ENCODE measurements at regions not wholly inside any gene's neighbourhood (a gene's known extent, or its start where the extent isn't known, plus 50 kb on each side); places are given as distances from the start of the nearest gene placed in this dataset.

DNA sequence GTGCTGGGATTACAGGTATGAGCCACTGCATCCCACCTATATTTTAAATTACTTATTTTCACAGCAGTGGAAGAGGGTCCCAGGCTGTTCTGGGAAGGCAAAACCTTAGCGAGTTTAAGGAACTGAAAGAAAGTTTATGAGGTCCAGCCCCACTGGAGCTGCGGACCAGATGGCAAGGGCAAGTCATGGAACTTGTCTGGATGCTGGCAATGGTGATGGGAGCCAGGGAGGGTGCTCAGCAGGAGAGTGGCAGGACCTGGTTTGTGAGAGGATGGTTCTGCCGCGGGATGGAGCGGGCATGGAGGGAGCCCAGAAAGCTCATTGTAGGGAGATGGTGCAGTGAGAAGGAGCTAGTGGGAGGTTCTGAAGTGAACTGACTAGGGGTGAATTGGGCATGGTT, 50.6 kb upstream of the SLC45A1 start:
- Histone ChIP-seq H3K27me3 (no peaks in the 10 kb centered on the region), H3K4me1 (peaks cover 0 to 28% (median 0%) of the 10 kb centered on the region in 3 donors), H3K36me3 (no peaks in the 10 kb centered on the region), H3K27ac (peak overlapping the region; percentile 82 to 97 (median 86)), H3K9me3 (no peaks in the 10 kb centered on the region), H3K4me3 (no peak overlapping the region)
- TF ChIP-seq POLR2A (IDR thresholded peaks at IDR 0.05) = no peak
- no peak for TF ChIP-seq POLR2AphosphoS5 (IDR thresholded peaks at IDR 0.05)
- TF ChIP-seq EP300 (IDR thresholded peaks at IDR 0.05) = no peak
- TF ChIP-seq, protein P1, sequence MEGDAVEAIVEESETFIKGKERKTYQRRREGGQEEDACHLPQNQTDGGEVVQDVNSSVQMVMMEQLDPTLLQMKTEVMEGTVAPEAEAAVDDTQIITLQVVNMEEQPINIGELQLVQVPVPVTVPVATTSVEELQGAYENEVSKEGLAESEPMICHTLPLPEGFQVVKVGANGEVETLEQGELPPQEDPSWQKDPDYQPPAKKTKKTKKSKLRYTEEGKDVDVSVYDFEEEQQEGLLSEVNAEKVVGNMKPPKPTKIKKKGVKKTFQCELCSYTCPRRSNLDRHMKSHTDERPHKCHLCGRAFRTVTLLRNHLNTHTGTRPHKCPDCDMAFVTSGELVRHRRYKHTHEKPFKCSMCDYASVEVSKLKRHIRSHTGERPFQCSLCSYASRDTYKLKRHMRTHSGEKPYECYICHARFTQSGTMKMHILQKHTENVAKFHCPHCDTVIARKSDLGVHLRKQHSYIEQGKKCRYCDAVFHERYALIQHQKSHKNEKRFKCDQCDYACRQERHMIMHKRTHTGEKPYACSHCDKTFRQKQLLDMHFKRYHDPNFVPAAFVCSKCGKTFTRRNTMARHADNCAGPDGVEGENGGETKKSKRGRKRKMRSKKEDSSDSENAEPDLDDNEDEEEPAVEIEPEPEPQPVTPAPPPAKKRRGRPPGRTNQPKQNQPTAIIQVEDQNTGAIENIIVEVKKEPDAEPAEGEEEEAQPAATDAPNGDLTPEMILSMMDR (IDR thresholded peaks at IDR 0.05) = no peak
- no peak for ATAC-seq
- WGBS, 2 donors (ENCODE audit: low coverage in 1 of 2) = 57 to 58% methylated on average over 4 to 5 of the region's 5 CpGs

DNA sequence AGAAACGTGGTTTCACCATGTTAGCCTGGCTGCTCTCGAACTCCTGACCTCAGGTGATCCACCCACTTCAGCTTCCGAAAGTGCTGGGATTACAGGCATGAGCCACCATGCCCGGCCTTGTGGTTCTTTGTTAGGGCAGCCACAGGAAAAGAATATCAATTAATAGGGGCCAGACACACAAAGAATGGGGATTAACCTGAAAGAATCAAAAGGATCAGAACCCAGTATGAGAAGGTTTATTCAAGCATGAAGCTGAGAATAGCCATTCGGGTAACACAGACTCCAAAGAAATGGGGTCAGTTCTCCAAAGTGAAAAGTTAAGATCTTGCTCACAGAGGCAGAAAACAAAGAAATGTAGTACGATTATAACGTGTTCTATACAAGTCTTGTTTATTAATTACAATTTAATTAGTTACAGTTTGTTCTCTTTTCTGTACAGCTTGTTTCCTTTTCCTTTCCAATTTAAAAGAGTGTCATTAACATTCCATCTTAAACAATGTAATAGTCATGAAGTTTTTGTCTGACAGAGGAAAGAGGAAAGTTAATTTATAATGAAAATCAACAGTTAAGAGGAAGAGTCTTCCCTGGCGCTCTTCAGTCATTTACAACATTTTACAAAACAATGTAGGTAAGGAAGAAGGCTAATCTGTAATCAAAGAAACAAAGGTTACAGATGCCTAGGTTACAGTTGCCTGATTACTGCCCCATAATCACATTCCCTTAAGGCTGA, 51.3 kb upstream of the SLC45A1 start:
- no peak overlapping the region for H3K4me3 ChIP-seq
- H3K27ac ChIP-seq = peak overlapping the region; percentile 82 to 97 (median 86)
- TF ChIP-seq POLR2A (IDR thresholded peaks at IDR 0.05) (no peak), POLR2AphosphoS5 (IDR thresholded peaks at IDR 0.05) (peak; percentile 52)
- 16 to 52% methylated on average over 4 to 7 of the region's 8 CpGs for WGBS, 2 donors (ENCODE audit: low coverage in 1 of 2)
- no peaks in the 10 kb centered on the region for H3K27me3 ChIP-seq
- H3K4me1 ChIP-seq = peaks cover 0 to 28% (median 0%) of the 10 kb centered on the region in 3 donors
- ATAC-seq = peak; percentile 81
- no peaks in the 10 kb centered on the region for H3K9me3 ChIP-seq
- H3K36me3 ChIP-seq = no peaks in the 10 kb centered on the region

DNA sequence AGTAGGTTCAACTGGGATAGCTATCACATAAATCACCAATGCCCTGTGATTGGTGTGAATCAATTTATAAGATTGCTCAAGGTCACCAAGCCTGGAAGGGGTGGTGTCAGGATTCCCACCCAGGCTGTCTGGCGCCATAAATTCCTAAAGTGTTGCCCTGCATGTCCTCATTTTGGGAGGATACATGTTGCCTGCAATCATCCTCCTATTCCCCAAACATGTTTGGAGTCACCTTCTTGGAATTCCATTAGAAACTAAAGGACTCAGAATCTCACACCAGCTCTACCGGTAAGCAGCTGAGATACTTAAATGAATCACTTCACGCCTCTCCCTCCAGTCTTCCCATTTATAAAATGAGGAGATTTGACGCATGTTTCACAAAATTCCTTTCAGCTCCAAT, 54.1 kb upstream of the SLC45A1 start:
- ATAC-seq = no peak
- no peaks in the 10 kb centered on the region for H3K9me3 ChIP-seq
- 100% methylated on average over 2 to 4 of the region's 4 CpGs for WGBS, 2 donors (ENCODE audit: low coverage in 1 of 2)
- no peak overlapping the region for H3K4me3 ChIP-seq
- no peak overlapping the region for H3K27ac ChIP-seq
- TF ChIP-seq POLR2AphosphoS5 (IDR thresholded peaks at IDR 0.05) (no peak), POLR2A (IDR thresholded peaks at IDR 0.05) (no peak), EP300 (IDR thresholded peaks at IDR 0.05) (no peak)
- TF ChIP-seq, protein P1 (IDR thresholded peaks at IDR 0.05) = no peak
- no peaks in the 10 kb centered on the region for H3K36me3 ChIP-seq
- peaks cover 0 to 50% (median 5%) of the 10 kb centered on the region in 3 donors for H3K4me1 ChIP-seq
- H3K27me3 ChIP-seq = no peaks in the 10 kb centered on the region

DNA sequence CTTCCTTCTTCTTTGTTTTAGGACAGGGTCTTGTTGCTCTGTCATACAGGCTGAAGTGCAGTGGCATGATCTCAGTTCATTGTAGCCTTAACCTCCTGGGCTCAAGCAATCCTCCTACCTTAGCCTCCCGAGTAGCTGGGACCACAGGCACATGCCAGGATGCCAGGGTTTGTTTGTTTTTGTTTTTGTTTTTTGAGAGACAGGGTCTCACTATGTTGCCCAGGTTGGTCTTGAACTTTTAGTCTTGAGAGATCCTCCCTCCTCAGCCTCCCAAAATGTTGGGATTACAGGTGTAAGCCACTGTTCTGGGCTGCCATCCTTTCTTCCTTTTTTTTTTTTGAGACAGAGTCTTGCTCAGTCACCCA, 56.5 kb upstream of the SLC45A1 start:
- H3K4me1 ChIP-seq = peaks cover 0 to 46% (median 10%) of the 10 kb centered on the region in 3 donors
- TF ChIP-seq POLR2AphosphoS5 (IDR thresholded peaks at IDR 0.05) (no peak), EP300 (IDR thresholded peaks at IDR 0.05) (no peak), POLR2A (IDR thresholded peaks at IDR 0.05) (no peak)
- TF ChIP-seq, protein P1 (IDR thresholded peaks at IDR 0.05) = no peak
- 86 to 91% methylated on average over 1 of the region's 1 CpG for WGBS, 2 donors (ENCODE audit: low coverage in 1 of 2)
- peak overlapping the region in 1 of 4 donors; percentile 7 for H3K27ac ChIP-seq
- no peaks in the 10 kb centered on the region for H3K27me3 ChIP-seq
- H3K36me3 ChIP-seq = no peaks in the 10 kb centered on the region
- ATAC-seq = no peak
- H3K4me3 ChIP-seq = no peak overlapping the region
- no peaks in the 10 kb centered on the region for H3K9me3 ChIP-seq

DNA sequence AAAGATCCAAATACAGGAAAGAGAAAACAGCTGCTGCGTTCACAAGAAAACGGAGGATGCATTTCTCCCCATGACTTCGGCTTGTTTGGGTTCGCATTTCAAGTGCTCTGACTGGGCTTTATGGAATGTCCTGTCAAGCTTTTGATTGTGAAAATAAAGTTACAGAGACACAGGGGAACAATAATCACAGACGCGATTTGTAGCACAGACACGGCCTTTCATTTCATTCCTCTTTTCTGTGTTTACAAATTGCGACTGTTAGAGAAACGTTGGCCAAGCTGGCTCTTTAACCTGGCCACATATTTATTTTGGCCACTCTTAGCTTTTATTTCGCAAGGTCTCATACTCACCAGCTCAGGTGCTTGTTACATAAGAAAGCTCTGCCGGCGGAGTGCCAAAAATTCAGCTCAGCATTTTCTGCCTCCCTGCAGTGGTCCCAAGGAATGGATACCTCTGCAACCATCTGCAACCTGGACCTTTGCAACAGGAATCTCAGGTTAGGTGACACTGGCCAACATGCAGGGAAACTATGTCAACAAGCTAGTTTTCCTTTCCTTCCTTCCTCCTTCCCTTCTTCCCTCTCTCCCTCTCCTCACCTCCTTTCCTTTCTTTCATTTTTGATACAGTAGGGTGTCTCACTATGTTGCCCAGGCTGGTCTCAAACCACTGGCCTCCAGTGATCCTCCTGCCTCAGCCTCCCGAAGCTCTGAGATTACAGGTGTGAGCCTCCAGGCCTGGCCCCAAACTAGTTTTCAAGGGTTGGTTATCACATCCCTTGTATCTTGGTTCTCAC, 58.2 kb upstream of the SLC45A1 start:
- WGBS, 2 donors (ENCODE audit: low coverage in 1 of 2) = 22 to 39% methylated on average over 11 to 12 of the region's 13 CpGs
- Histone ChIP-seq H3K9me3 (no peaks in the 10 kb centered on the region), H3K4me3 (no peak overlapping the region), H3K27me3 (no peaks in the 10 kb centered on the region), H3K4me1 (peaks cover 0 to 34% (median 10%) of the 10 kb centered on the region in 3 donors), H3K36me3 (no peaks in the 10 kb centered on the region), H3K27ac (peak overlapping the region; percentile 76 to 87 (median 84))
- peak; percentile 76 for ATAC-seq
- no peak for TF ChIP-seq EP300 (IDR thresholded peaks at IDR 0.05)
- TF ChIP-seq, protein P1 (IDR thresholded peaks at IDR 0.05) = peak in 1 of 4 experiments; percentile 0
